SK-N-SH (cell line): ENCODE measurements at regions not wholly inside any gene's neighbourhood (a gene's known extent, or its start where the extent isn't known, plus 50 kb on each side); places are given as distances from the start of the nearest gene placed in this dataset.

Experiments
- CTCF ChIA-PET: fragments of 300-600, 350-600 bp; formaldehyde crosslinking; extraction: SDS; loops from one replicate; lab custom pipeline; 2021; lab: Yijun Ruan, JAX
- POLR2A ChIA-PET: fragments of 350-600 bp; sonication (Branson Sonifier 250); formaldehyde crosslinking; extraction: SDS; loops from one replicate; lab custom pipeline; 2020; ENCODE audit warnings: antibody characterized with exemption, inconsistent platforms; lab: Yijun Ruan, JAX
- DNase-seq: peaks from one replicate; pipeline ENCODE4 v3.0.0; 2012
- H2AFZ ChIP-seq: fragments of 200-600 bp; sonication (generic); 2 replicates; pipeline ENCODE4 v1.8.1; 2016; ENCODE audit warnings: antibody characterized with exemption, mild to moderate bottlenecking, low read depth
- H3F3A ChIP-seq: fragments of 200-600 bp; sonication (generic); replicated peaks from 2 replicates; pipeline ENCODE3; 2016; ENCODE audit warnings: antibody characterized with exemption, mild to moderate bottlenecking; ENCODE audit not compliant: insufficient read depth
- H3K27ac ChIP-seq, 2 experiments: fragments of 200-500 bp in 1 of 2; fragments of 200-600 bp in 1 of 2; sonication (Bioruptor generic) in 1 of 2; sonication (generic), shearing (Covaris generic) in 1 of 2; 2 replicates each; pipeline versions ENCODE4 v1.5.1 to v1.6.1; 2014 to 2016; ENCODE audit warnings: low read depth in 2 of 2, inconsistent platforms in 1 of 2, low read length in 1 of 2, mild to moderate bottlenecking in 1 of 2, mixed read lengths in 1 of 2
- H3K27me3 ChIP-seq: fragments of 200-600 bp; sonication (generic), shearing (Covaris generic); 2 replicates; pipeline ENCODE4 v1.6.1; 2016; ENCODE audit warnings: mixed run types; ENCODE audit not compliant: insufficient read depth
- H3K36me3 ChIP-seq, 2 experiments: fragments of 200-500 bp in 1 of 2; fragments of 200-600 bp in 1 of 2; sonication (Bioruptor generic) in 1 of 2; sonication (generic) in 1 of 2; replicated peaks in 1 of 2; 2 replicates each; pipeline versions ENCODE3 to v1.5.1; 2014 to 2016; ENCODE audit warnings: low read length in 1 of 2, mild to moderate bottlenecking in 1 of 2; ENCODE audit not compliant: insufficient read depth in 2 of 2, control insufficient read depth in 1 of 2
- H3K4me1 ChIP-seq, 2 experiments: fragments of 200-500 bp in 1 of 2; fragments of 200-600 bp in 1 of 2; sonication (Bioruptor generic) in 1 of 2; sonication (generic), shearing (Covaris generic) in 1 of 2; 2 replicates each; pipeline versions ENCODE4 v1.5.1 to v1.6.1; 2014 to 2016; ENCODE audit warnings: low read depth in 1 of 2, low read length in 1 of 2, mixed run types in 1 of 2; ENCODE audit not compliant: insufficient read depth in 2 of 2, control insufficient read depth in 1 of 2
- H3K4me2 ChIP-seq: fragments of 200-600 bp; sonication (generic), shearing (Covaris generic); 2 replicates; pipeline ENCODE4 v1.6.1; 2017; ENCODE audit warnings: mixed run types
- H3K4me3 ChIP-seq, 2 experiments: fragments of 200-500 bp in 1 of 2; fragments of 200-600 bp in 1 of 2; sonication (Bioruptor generic) in 1 of 2; sonication (generic), shearing (Covaris generic) in 1 of 2; 2 replicates each; pipeline versions ENCODE4 v1.5.1 to v1.8.1; 2014 to 2016; ENCODE audit warnings: low read depth in 2 of 2, inconsistent platforms in 1 of 2, low read length in 1 of 2, mild to moderate bottlenecking in 1 of 2, mixed read lengths in 1 of 2, moderate library complexity in 1 of 2
- H3K79me2 ChIP-seq: fragments of 200-600 bp; sonication (generic); 2 replicates; pipeline ENCODE4 v1.8.1; 2017; ENCODE audit warnings: mild to moderate bottlenecking; ENCODE audit not compliant: insufficient read depth
- H3K9ac ChIP-seq: fragments of 200-600 bp; sonication (generic); 2 replicates; pipeline ENCODE4 v1.6.1; 2017; ENCODE audit warnings: mixed run types
- H3K9me2 ChIP-seq: fragments of 200-600 bp; sonication (generic); 2 replicates; pipeline ENCODE4 v1.6.1; 2017; ENCODE audit warnings: mixed run types
- H3K9me3 ChIP-seq: fragments of 200-600 bp; sonication (generic); 2 replicates; pipeline ENCODE4 v1.6.1; 2017; ENCODE audit warnings: mixed run types, mild to moderate bottlenecking, moderate library complexity
- H4K20me1 ChIP-seq: fragments of 200-600 bp; sonication (generic); 2 replicates; pipeline ENCODE4 v1.6.1; 2017; ENCODE audit warnings: mild to moderate bottlenecking, mixed run types; ENCODE audit not compliant: insufficient read depth
- ELF1 ChIP-seq: IDR thresholded peaks from 2 replicates; pipeline ENCODE4 v1.4.0; 2012
- EP300 ChIP-seq, 2 experiments: IDR thresholded peaks; 2 replicates each; pipeline versions ENCODE4 v1.4.0 to v1.6.1; 2012; ENCODE audit warnings: borderline replicate concordance in 1 of 2, low read depth in 1 of 2, low read length in 1 of 2
- EZH2phosphoT487 ChIP-seq: fragments of 200-600 bp; sonication (generic); IDR thresholded peaks from 2 replicates; pipeline ENCODE4 v1.6.1; 2017; ENCODE audit warnings: low read depth, mixed run types, mild to moderate bottlenecking, antibody characterized with exemption, moderate library complexity, borderline replicate concordance
- FOSL2 ChIP-seq: IDR thresholded peaks from 2 replicates; pipeline ENCODE4 v1.4.0; 2012; ENCODE audit warnings: low read depth, mild to moderate bottlenecking, moderate library complexity, borderline replicate concordance
- GABPA ChIP-seq: IDR thresholded peaks from 2 replicates; pipeline ENCODE4 v1.4.0; 2012; ENCODE audit warnings: low read depth, mild to moderate bottlenecking
- NFIC ChIP-seq: IDR thresholded peaks from 2 replicates; pipeline ENCODE4 v1.4.0; 2012; ENCODE audit warnings: borderline replicate concordance
- NRF1 ChIP-seq: IDR thresholded peaks from 2 replicates; pipeline ENCODE4 v1.6.1; 2012; ENCODE audit warnings: low read depth, mild to moderate bottlenecking, low read length
- POLR2AphosphoS5 ChIP-seq: IDR thresholded peaks from 2 replicates; pipeline ENCODE4 v1.6.1; 2012; ENCODE audit warnings: low read depth, low read length
- RFX5 ChIP-seq: IDR thresholded peaks from 2 replicates; pipeline ENCODE4 v1.6.1; 2012; ENCODE audit warnings: mild to moderate bottlenecking, improper control_type of control experiment, low read length
- RXRA ChIP-seq: IDR thresholded peaks from 2 replicates; pipeline ENCODE4 v1.4.0; 2012; ENCODE audit warnings: low read depth, mild to moderate bottlenecking, borderline replicate concordance
- SMC3 ChIP-seq: IDR thresholded peaks from 2 replicates; pipeline ENCODE4 v1.6.1; 2012; ENCODE audit warnings: low read depth, low read length, improper control_type of control experiment
- TAF1 ChIP-seq: IDR thresholded peaks from 2 replicates; pipeline ENCODE4 v1.6.1; 2012; ENCODE audit warnings: low read depth, mild to moderate bottlenecking, low read length, moderate library complexity, borderline replicate concordance
- WGBS: methylation state at CpG from one replicate; pipeline ENCODE4 v1.1.6; 2017; ENCODE audit warnings: low lambda C conversion rate; 5-methylcytosine and 5-hydroxymethylcytosine counted together
- TF ChIP-seq, protein P1 (sequence below): IDR thresholded peaks from 2 replicates; pipeline ENCODE4 v1.4.0; 2012; ENCODE audit warnings: low read depth
- TF ChIP-seq, protein P2 (sequence below): IDR thresholded peaks from 2 replicates; pipeline ENCODE4 v1.4.0; 2012; ENCODE audit warnings: low read depth, borderline replicate concordance

DNA sequence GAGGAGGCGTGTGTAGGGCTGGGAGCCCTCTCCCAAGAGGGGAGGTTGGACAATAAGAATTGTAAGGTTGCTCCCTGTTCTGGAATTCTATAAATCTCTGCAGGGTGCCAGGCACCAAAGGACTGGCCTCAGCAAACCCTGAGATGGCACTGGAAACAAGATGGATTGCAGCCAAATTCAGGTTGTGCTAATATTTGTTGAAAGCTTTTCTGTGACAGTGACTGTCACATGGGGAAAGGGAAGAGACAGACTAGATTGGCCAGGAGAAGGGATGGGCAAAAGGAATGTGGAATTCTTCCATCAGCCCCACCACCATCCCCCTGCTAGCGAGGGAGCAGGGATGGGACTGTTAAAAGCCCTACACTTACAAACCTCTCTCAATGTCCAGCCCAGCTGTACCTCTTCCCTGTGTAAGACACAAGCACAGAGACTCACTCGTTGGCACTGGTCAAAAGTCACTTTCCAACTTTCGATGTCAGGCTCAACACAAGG is 62.4 kb downstream of the SOX9 start:
- Histone ChIP-seq H3K9me2 (no peaks in the 10 kb centered on the region), H3K36me3 (no peaks in the 10 kb centered on the region), H2AFZ (no peak overlapping the region), H3K9me3 (no peaks in the 10 kb centered on the region), H4K20me1 (no peaks in the 10 kb centered on the region), H3K27me3 (no peaks in the 10 kb centered on the region; the same call in 1 of the 2 replicates), H3F3A (no peaks in the 10 kb centered on the region), H3K79me2 (no peaks in the 10 kb centered on the region), H3K4me3 (no peak overlapping the region), H3K27ac (no peak overlapping the region), H3K4me1 (no peaks in the 10 kb centered on the region; a peak in 1 of 4 replicates), H3K9ac (no peak overlapping the region), H3K4me2 (no peak overlapping the region)
- TF ChIP-seq RXRA (no peak), POLR2AphosphoS5 (no peak), EZH2phosphoT487 (no peak)
- 73% methylated on average over 4 of the region's 4 CpGs for WGBS
- POLR2A ChIA-PET: no interaction called here
- CTCF ChIA-PET: no interaction called here
- no peak for DNase-seq

DNA sequence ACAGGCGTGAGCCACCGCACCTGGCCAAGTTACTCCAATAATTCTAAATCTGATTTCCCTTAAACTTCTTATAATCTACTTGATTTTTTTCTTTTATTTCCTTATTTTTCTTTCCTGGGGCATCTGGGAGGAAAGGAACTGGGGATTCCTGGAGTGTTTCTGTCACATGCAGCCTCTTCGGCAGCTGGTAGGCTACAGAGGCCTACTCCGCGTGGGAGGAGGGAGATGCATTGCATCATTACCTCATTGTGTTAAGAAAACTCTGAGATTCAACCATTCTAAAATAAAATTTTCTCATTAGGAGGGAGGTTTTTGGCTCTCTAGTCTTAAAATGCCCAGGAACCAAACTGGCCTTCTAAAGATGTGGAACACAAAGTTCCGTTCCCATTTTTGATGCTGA is 64.0 kb downstream of the SOX9 start:
- Histone ChIP-seq H3K36me3 (no peaks in the 10 kb centered on the region), H2AFZ (no peak overlapping the region), H3K4me2 (no peak overlapping the region), H3K79me2 (no peaks in the 10 kb centered on the region), H3K9me3 (no peaks in the 10 kb centered on the region), H4K20me1 (no peaks in the 10 kb centered on the region), H3K9me2 (no peaks in the 10 kb centered on the region), H3K27me3 (no peaks in the 10 kb centered on the region; the same call in 1 of the 2 replicates), H3K4me1 (no peaks in the 10 kb centered on the region; a peak in 1 of 4 replicates), H3K9ac (no peak overlapping the region), H3K4me3 (no peak overlapping the region), H3K27ac (no peak overlapping the region), H3F3A (no peaks in the 10 kb centered on the region)
- ChIA-PET CTCF (no interaction called here), POLR2A (no interaction called here)
- 90% methylated on average over 6 of the region's 6 CpGs for WGBS
- TF ChIP-seq EZH2phosphoT487 (no peak), EP300 (IDR thresholded peaks at IDR 0.05; ENCODE audit: borderline replicate concordance in 1 of 2, low read depth in 1 of 2, low read length in 1 of 2) (no peak), TAF1 (no peak), ELF1 (no peak), SMC3 (no peak), POLR2AphosphoS5 (no peak), RFX5 (no peak), NFIC (no peak), RXRA (no peak)
- TF ChIP-seq, protein P1, sequence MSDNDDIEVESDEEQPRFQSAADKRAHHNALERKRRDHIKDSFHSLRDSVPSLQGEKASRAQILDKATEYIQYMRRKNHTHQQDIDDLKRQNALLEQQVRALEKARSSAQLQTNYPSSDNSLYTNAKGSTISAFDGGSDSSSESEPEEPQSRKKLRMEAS: no peak
- DNase-seq: no peak

DNA sequence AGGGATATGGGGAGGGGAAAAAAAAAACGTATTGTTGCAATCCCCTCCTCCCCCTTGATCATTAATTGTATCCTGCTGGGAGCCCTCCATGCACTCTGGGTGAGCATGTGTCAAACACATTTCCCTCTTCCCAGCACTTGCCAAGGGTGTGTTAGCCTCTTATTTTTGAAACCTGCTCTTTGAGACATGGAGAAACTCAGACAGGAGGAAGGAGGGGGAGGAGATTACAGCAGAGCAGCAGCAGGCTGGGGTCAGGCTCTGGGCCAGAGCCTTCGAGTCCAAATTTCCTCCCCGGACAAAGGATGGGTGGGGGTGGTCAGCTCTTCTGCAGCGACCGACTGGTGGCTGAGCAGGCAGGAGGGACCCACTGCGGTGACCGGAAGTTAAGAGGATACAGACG is 64.7 kb downstream of the SOX9 start:
- WGBS: 72% methylated on average over 8 of the region's 8 CpGs
- H3K79me2 ChIP-seq: no peaks in the 10 kb centered on the region
- DNase-seq: no peak
- H3K27ac ChIP-seq: no peak overlapping the region
- no peaks in the 10 kb centered on the region for H3K9me3 ChIP-seq
- CTCF ChIA-PET: interaction anchor here (1.2 kb wide), 1 partner anchor 40 kb away, joined by 3 read pairs; no protein-coding TSS in a partner anchor
- H3K9me2 ChIP-seq: no peaks in the 10 kb centered on the region
- POLR2A ChIA-PET: no interaction called here
- H3K4me1 ChIP-seq: no peaks in the 10 kb centered on the region; a peak in 1 of 4 replicates
- H3K27me3 ChIP-seq: no peaks in the 10 kb centered on the region; the same call in 1 of the 2 replicates
- H2AFZ ChIP-seq: no peak overlapping the region
- TF ChIP-seq ELF1 (no peak), RXRA (no peak), GABPA (no peak), NRF1 (no peak), FOSL2 (no peak)
- TF ChIP-seq, protein P2, sequence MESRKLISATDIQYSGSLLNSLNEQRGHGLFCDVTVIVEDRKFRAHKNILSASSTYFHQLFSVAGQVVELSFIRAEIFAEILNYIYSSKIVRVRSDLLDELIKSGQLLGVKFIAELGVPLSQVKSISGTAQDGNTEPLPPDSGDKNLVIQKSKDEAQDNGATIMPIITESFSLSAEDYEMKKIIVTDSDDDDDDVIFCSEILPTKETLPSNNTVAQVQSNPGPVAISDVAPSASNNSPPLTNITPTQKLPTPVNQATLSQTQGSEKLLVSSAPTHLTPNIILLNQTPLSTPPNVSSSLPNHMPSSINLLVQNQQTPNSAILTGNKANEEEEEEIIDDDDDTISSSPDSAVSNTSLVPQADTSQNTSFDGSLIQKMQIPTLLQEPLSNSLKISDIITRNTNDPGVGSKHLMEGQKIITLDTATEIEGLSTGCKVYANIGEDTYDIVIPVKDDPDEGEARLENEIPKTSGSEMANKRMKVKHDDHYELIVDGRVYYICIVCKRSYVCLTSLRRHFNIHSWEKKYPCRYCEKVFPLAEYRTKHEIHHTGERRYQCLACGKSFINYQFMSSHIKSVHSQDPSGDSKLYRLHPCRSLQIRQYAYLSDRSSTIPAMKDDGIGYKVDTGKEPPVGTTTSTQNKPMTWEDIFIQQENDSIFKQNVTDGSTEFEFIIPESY: no peak
- no peak overlapping the region for H3K4me2 ChIP-seq
- no peaks in the 10 kb centered on the region for H3F3A ChIP-seq
- no peaks in the 10 kb centered on the region for H4K20me1 ChIP-seq
- H3K36me3 ChIP-seq: no peaks in the 10 kb centered on the region
- H3K9ac ChIP-seq: no peak overlapping the region
- H3K4me3 ChIP-seq: no peak overlapping the region
